CD4-positive, alpha-beta T cell treated with Interleukin-12 subunit alpha and Interleukin-12 subunit beta, for 1 hour (primary cell): ENCODE measurements at regions not wholly inside any gene's neighbourhood (a gene's known extent, or its start where the extent isn't known, plus 50 kb on each side); places are given as distances from the start of the nearest gene placed in this dataset.
A peak's percentile ranks its signal among the peaks of the same experiment; 100 is the strongest.
"Not testable (repeated sequence)": the region's sequence is repeated elsewhere in the genome, so short reads cannot be mapped to it uniquely, and the experiment has no call there.

Source experiments
- DNase-seq: peaks from one replicate; pipeline ENCODE4 v3.0.0-alpha.2; 2020

DNA sequence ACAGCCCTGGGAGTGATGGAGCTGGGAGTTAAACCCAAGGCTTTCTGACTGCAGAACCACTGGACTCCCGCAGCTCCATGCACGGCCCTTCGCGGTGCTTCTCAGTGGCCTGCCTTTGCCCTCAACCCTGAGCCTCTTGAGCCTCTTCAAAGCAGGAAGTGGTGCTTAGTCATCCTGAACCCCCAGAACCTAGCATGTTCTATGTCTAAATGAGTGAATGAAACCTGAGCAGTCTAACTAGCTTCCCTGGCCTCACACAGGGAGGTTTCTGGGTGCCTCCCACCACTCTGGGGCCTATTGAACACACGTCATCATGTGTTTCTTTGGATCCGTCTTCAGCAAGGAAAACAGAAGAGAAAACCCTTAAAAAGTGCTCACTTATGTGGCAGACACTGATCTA lies 117.9 kb upstream of the SFSWAP start:
- DNase-seq = peak; percentile 10

DNA sequence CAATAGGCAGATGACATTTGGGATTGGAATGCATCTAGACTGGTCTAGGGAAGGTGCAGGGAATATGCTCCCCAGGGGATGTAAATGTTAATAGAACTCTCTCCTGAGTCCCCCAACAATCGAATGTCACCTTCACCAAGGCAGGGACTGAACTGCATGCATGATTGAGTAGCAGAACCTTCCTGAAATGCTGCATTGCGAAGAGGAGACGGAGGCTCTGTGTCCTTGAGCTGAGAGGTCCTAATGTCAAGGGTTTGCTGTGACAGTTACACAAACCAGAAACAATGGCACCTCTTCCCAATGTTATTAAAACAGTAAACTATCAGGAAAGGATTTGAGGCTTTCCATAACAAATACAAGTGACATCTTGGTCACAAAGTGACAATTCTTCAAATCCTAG lies 117.5 kb upstream of the SFSWAP start:
- no peak for DNase-seq

DNA sequence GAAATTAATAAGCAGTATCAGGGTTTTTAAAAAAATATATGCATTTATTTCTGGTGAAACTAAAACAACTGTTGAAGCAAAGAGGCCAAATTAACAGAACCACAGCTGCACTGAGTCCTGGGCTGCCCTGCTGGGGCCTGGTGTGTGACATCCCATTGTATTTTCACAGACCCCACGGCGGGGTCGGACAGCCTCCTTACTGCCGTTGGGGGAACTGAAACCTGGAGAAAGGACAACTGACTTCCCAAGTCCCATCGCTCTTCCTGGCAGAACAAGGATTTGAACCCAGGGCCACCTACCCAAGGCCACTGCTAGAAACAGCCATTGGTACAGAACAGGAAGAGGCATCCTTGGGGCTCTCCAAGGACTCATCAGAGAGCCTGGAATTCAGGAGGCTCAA lies 114.8 kb upstream of the SFSWAP start:
- no peak for DNase-seq

- DNase-seq = no peak
Measured at GRCh38 chr12:131597333-131597732, 113.6 kb upstream of the SFSWAP start.

- DNase-seq = peak; percentile 25
Measured at GRCh38 chr12:131598717-131599116, 112.2 kb upstream of the SFSWAP start.

DNA sequence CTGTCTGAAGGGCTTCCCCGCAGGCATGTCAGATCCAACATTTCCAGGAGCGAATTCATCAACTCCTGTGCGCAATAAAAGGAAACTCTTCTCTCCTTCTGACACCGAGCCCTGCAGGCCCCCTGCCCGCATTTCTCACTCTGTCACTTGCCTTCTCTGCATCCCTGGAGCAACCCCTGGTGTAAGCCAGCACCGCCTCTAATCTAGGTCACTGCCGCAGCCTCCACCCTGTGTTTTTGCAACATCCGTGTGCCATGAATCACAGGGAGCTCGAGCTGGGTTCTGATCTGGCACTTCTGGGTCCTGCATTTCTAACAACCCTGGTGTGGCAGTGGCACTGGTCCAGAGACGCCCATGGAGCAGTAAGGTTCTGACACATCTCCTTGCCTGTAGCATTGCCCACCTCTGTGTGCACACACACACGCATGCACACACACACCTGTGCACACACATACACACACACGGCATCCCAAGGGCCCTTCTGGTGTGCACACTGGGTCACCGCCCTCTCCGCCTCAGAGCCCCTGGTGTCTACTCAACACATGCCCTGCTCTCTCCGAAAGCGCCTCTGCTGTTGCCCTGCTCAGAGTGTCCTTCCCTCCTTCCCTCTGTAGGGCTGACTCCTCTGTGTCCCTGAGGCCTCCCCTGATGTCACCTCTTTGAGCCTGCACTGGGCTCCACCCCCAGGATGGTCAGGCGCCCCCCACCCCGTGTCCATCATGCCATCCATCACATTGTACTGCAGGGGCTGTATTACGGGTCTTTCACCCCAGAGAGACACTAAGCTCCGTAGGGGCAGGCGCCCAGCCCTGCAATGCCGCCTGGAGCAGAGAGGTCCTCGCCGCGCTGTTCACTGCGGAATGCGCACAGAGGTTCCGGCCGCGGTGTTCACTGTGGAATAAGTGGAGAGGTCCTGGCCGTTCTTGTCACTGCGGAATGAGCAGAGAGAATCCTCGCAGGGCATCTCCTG lies 111.4 kb upstream of the SFSWAP start:
- DNase-seq = no peak

DNA sequence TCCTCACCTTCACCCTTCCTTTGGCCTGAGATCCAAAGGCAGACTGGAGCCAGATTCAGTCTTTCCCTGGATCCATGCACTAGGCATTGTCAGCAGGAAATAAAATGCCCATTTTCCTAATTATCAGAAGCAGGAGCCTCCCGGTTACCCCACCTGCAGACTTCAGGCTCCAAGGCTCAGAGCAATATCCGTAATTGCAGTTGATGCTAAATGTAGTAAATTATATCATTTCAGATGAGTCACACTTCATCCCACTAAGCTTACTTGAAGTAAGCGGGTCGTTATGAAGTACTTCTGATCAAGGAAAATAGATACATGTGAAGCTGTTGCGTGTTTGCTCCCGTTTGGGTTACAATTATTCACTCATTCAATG lies 110.7 kb upstream of the SFSWAP start:
- DNase-seq = no peak

GRCh38 chr12:131601499-131601898 lies 109.4 kb upstream of the SFSWAP start:
- not testable (repeated sequence) for DNase-seq

DNA sequence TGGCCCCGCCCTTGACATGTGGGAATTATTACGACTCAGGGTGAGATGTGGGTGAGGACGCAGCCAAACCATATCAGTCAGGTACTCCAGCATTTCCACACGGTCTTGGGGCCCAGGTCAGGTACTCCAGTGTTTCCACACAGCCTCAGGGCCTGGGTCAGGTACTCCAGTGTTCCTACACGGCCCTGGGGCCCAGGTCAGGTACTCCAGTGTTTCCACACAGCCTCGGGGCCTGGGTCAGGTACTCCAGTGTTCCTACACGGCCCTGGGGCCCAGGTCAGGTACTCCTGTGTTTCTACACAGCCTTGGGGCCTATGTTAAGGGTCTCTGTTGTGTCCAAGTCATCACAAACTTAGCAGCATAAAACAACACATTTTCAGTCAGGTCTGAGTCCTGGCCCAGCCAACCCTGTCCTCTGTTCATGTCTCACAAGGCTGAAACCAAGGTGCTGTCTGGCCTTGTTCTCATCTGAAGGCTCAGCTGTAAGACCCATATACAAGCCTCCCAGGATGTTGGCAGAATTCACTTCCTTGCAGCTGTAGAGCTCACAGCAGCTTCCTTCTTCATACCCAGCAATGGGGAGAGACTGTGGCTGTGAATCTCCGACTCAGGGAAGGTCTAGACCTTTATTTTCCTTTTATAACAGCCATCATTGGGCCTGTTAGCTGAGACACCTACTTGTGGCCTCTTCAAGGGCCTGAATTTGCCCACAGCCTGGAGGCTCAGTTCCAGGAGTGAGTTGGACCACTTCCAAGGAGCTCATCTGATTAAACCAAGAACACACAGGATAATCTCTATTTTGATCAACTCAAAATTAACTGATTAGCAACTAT lies 107.6 kb upstream of the SFSWAP start:
- DNase-seq = peak; percentile 15

GRCh38 chr12:131603939-131604795 lies 106.7 kb upstream of the SFSWAP start:
- DNase-seq = peak; percentile 61

- no peak for DNase-seq
Measured at GRCh38 chr12:131604859-131605258, 106.0 kb upstream of the SFSWAP start.

- no peak for DNase-seq
Measured at GRCh38 chr12:131605304-131605829, 105.5 kb upstream of the SFSWAP start.

DNA sequence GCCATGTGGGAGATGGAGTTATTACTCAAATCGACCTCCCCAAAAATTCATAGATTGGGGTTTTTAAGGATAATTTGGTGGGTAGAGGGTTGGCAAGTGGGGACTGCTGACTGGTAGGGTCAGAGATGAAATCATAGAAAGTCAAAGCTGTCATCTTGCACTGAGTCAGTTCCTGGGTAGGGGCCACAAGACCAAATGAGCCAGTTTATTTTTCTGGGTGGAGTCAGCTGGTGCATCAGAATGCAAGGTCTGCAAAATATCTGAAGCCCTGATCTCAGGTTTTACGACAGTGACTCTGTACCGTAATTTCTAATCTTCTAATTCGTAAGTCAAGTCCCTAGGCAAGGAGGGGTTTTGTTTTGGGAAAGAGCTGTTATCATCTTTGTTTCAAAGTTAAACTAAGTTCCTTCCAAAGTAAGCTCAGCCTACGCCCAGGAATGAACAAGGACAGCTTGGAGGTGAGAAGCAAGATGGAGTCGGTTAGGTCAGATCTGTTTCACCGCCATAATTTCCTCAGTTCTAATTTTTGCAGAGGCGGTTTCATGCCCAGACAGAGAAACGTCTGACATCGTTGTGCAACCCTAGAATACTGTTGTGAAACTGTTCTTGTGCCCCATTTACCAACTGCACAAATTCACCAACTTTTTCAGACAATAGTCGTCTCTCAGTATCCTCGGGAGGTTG lies 104.5 kb upstream of the SFSWAP start:
- no peak for DNase-seq

- DNase-seq = no peak
Measured at GRCh38 chr12:131607658-131608447, 103.0 kb upstream of the SFSWAP start.

DNA sequence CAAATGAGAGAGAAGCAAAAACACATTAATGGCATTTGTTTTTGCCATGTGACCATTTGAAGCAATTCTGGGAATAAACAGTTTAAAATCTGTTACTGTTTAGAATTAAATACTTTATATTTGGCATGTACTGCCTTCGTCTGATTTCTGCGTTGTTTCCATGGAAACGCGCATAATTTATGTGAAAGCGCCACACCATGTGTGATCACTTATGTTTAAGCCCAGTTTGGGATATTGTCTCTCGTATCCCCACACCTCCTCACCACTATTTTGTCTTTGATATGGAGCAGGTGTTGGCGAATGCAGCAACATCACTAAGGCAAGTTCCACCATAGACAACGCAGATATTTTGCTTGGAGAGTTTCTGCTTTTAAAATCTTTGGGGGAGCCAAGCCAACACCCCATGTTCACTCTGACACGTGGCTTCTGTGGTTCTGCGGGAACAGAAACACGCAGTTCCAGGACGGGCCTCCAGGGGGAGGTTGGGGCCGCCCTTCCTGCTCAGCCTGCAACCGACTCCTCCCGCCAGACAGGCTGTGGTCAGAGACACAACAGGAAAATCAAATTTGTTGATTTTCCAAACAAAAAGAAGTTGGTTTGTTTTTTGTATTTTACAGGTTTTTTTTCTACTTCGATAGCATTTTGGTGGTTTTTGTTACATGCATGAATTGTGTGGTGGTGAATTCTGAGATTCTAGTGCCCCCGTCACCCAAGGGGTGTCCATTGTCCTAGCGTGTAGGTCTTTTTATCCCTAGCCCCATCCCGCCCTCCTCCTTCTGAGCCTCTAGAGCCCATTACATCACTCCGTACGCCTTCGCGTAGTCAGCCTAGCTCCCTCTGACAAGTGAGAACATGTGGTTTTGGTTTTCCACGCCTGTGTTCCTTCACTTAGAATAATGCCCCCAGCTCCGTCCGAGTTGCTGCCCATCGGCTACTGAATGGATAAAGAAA lies 101.9 kb upstream of the SFSWAP start:
- DNase-seq = peak; percentile 74

DNA sequence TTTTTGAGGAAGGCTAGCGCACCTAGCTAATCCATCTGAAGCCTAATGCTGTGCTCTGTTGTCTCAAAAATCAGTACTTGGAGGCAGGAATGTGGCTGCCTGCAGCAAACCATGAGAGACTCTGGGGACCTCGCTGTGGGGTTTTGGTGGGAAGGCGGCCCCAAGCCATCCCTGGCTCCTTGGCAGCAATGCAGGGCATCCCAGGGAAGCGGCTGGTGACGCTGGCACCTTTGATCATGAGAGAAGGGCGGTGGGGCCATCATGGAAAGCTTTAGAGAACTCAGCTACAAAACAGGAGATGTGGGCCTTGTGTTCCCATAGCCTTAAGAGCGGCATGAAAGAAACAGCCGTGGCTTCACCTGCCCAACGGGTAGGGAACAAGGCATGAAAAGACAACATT lies 101.1 kb upstream of the SFSWAP start:
- no peak for DNase-seq

- no peak for DNase-seq
Measured at GRCh38 chr12:131610181-131610580, 100.7 kb upstream of the SFSWAP start.

GRCh38 chr12:131610891-131611290 lies 100.0 kb upstream of the SFSWAP start:
- no peak for DNase-seq

GRCh38 chr12:131611416-131612091 lies 99.3 kb upstream of the SFSWAP start:
- no peak for DNase-seq
